SKM-1 (cell line): ENCODE measurements at regions not wholly inside any gene's neighbourhood (a gene's known extent, or its start where the extent isn't known, plus 50 kb on each side); places are given as distances from the start of the nearest gene placed in this dataset.
"Not testable (repeated sequence)": the region's sequence is repeated elsewhere in the genome, so short reads cannot be mapped to it uniquely, and the experiment has no call there.

Source experiments
- DNase-seq: peaks from one replicate; lab custom pipeline; 2025; ENCODE audit not compliant: unreplicated experiment; lab: John Stamatoyannopoulos, UW

DNA sequence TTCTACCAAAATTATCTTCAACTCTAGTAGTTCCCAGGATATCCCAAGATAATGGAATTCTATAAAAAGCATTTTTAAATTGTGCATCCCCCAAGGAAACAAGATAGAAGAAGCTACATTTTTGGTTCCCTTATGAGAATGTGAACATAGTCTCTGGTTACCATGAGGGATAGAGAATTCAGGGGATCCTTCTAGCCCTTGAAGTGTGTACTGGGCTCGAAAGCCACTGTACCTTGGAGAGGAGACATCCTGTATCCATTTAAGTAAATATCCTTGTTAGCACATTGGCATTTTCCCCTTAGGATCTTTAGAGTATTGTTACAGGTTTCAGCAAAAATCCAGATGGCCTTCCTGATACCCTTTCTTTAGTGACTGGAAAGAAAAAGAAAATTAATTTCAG lies 228.5 kb downstream of the RTP5 start:
- no peak for DNase-seq

DNA sequence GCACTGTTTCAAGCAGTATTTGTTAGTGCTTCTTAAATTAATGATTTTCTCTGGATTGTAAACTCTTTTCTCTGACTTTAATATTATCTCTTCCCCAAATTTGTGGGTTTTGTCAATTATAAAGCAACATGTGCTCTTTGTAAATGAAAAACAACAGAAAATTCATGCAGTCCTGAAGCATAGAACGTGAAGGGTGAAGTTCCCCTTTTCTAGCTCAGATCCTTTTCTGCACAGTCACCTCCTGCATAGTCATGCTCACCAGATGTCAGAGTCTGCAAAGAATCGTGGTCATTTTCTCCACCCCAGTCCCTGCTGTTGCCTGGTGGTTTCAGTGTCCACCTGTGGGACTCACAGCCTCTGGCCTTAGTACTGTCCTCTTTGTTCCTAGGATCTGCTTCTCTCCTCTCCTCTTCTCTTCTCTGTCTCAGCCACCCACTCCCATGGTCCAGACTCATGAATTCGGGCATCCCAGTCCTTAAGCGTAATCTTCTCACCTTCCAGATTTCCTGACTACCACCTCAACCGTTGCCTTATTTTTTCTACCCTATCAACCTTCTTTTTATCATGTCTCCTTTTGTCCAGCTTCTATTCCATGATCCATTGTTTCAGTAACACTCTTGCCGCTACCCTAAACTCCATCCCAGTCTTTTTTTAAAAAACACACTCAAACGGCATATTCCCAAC lies 229.1 kb downstream of the RTP5 start:
- peak; percentile 85 for DNase-seq

DNA sequence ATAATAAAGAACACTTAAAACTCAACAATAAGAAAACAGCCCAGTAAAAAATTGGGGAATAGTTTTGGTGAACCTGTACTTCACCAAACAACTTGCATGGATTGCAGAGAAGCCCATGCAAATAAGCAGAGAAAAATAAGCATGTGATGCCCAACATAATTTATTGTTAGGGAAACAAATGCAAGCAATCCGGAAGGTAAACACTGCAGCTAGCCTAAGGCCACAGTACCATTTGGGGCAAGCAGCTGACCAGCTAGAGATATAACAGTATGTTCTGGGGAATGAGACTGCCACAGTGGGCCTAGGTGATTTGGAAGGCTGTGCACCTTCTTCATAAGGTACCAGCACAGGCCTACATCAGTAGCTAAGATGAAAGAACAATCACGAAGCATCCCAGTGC lies 233.6 kb downstream of the RTP5 start:
- DNase-seq, result not testable (repeated sequence)

GRCh38 chr2:242104202-242104956 lies 234.8 kb downstream of the RTP5 start:
- DNase-seq, result not testable (repeated sequence)

DNA sequence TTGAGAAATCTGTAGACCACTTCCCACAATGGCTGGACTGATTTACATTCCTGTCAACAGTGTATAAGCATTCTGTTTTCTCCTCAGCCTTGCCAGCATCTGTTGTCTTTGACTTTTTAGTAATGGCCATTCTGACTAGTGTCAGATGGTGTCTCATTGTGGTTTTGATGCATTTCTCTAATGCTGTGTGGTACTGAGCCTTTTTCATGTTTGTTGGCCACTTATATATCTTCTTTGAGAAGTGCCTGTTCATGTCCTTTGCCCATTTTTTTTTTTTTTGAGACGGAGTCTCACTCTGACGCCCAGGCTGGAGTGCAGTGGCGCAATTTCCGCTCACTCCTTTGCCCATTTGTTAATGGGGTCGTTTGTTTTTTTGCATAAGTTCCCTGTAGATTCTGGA lies 237.5 kb downstream of the RTP5 start:
- DNase-seq, result not testable (repeated sequence)

GRCh38 chr2:242108797-242109500 lies 239.4 kb downstream of the RTP5 start:
- not testable (repeated sequence) for DNase-seq

- not testable (repeated sequence) for DNase-seq
These were observed 240.3 kb downstream of the RTP5 start for GRCh38 chr2:242109819-242110218.

GRCh38 chr2:242111954-242112353 lies 242.4 kb downstream of the RTP5 start:
- not testable (repeated sequence) for DNase-seq

DNA sequence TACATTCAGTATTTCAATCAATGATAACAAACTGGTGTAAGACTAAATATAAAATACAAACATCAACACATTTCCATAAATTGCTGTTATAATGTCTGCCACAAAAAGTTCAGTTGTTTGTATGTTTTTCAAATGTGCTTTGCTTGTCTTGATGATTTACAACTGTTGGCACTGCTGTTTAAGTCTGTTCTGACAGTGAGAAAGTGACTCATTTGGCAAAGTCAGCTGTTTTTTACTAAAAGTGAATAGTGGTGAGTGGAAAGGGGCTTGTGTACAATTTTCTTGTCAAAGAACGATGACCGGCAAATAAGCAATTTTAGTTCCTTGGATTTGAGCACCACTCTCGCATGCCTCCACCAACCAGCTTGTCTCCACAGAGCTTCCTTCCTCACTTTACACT lies 244.0 kb downstream of the RTP5 start:
- not testable (repeated sequence) for DNase-seq

GRCh38 chr2:242116676-242117075 lies 247.1 kb downstream of the RTP5 start:
- DNase-seq, result not testable (repeated sequence)

DNA sequence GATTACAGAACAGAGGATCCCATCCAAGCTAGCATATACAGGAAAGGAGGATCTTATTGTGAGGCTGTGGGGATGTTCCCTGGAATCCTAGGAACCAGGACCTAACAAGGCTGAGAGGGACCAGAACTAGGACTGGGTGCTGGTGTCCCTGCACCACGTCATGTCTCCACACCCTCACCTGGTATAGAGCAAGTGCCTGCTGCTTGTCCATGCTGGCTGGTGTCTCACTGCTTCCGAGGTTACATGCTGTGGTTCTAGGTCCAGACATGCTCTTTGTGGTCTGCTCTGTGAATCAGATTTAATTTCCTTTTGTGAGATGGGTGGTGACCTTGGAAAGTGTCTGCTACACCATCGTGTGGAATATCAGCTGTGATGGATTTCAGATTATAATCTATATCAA lies 247.8 kb downstream of the RTP5 start:
- not testable (repeated sequence) for DNase-seq

DNA sequence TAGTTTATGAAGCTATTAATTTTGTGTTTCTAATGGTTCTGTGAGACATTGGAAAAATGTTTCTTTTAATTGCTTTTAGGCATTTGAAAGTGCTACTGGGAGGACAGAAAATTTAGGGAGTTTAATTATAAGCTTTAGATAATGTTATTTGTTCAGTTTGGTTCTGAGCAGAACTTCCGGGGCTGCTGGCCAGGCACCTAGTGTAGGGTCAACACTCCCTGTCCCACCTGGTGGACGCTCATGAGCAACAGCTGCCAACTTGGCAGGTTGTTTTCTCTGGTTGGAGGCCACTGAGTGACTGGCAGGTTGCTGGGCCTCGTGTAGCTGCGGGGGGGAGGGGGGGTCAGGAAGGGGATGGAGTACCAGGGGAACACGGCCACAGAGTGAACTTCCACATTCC lies 250.2 kb downstream of the RTP5 start:
- not testable (repeated sequence) for DNase-seq

DNA sequence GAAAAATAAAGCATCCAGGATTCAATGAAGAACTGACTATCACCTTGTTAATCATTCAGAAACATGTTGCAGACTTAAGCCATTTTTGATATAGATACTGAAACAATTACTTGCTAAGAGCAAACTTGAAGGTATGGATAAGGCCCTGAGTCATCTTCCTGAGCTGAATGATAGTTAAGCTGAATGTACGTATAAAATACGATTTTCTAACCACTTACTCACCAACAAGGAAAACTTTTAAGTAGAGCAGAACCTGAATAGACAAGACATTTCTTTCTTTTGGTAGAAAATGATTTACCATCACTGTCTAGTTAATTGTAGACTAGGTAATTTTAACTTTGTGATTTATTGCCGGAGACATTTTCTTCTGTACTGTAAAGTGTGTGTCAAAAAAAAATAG lies 261.2 kb downstream of the RTP5 start:
- not testable (repeated sequence) for DNase-seq

DNA sequence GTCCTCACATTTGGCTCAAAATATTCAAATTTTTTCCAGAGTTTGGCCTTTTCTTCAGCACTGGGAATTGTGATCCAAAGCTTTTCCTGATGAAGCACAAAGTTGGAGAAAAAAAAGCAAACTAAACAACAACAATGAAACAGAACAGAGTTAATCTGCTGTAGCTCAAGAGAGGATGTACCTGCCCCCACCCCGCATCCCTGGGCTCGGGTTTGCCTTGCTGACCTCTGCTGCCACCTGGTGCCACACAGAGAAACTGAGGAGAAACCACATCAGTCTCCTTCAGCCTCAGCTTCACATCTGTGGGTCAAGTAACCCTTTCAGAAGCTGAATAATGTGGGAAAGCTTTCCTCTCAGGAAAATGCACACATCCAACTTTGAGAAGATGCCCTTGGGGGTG lies 290.4 kb downstream of the RTP5 start:
- DNase-seq, result not testable (repeated sequence)

DNA sequence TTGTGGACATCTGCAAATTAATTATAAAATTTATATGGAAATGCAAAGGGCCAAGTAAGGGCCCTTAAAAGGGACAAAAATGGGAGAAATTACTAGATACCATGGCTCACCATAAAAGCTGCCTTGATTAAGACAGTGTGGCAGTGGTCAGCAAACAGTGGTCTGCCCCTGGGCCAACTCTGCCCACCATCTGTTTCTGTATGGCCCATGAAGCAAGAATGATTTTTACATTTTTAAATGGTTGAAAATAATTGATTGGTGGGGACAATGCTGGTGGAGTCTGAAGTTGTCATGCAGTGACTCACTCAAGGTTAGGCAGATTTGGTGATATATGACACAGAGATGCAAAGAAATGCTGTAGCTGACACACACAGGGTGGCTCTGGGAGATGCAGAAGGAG lies 295.6 kb downstream of the RTP5 start:
- DNase-seq, result not testable (repeated sequence)

GRCh38 chr2:242171290-242171689 lies 301.8 kb downstream of the RTP5 start:
- DNase-seq, result not testable (repeated sequence)
